ENCODE measurements at regions not wholly inside any gene's neighbourhood (a gene's known extent, or its start where the extent isn't known, plus 50 kb on each side); places are given as distances from the start of the nearest gene placed in this dataset.

- TF ChIP-seq EZH2 (IDR thresholded peaks at IDR 0.05; ENCODE audit: borderline replicate concordance, low read length) (no peak), CTCF (IDR thresholded peaks at IDR 0.05; ENCODE audit: low read length) (no peak)
- no peak overlapping the region for H3K27ac ChIP-seq (ENCODE audit: low read depth, low read length, poor library complexity, severe bottlenecking)
Measured at GRCh38 chr6:11484441-11484840, 53.1 kb upstream of the TMEM170B start.

GRCh38 chr6:11482616-11483015 lies 54.9 kb upstream of the TMEM170B start:
- H3K4me2 ChIP-seq (ENCODE audit: low read length) = no peak overlapping the region
- H3K9ac ChIP-seq (ENCODE audit: low read length) = no peak overlapping the region
- H3K9me3 ChIP-seq (ENCODE audit: low read length) = no peaks in the 10 kb centered on the region
- H3K4me1 ChIP-seq (ENCODE audit: insufficient read depth, low read length, severe bottlenecking) = no peaks in the 10 kb centered on the region
- H3K4me3 ChIP-seq (ENCODE audit: low read depth, low read length, poor library complexity, severe bottlenecking) = no peak overlapping the region
- no peaks in the 10 kb centered on the region for H3K79me2 ChIP-seq (ENCODE audit: insufficient read depth, low read length)
- H3K36me3 ChIP-seq (ENCODE audit: insufficient read depth, low read length) = no peaks in the 10 kb centered on the region
- no peak overlapping the region for H2AFZ ChIP-seq (ENCODE audit: low read length)
- H3K27me3 ChIP-seq (ENCODE audit: insufficient read depth, low read length) = no peaks in the 10 kb centered on the region
- no peak for TF ChIP-seq CTCF (IDR thresholded peaks at IDR 0.05; ENCODE audit: low read length)
- TF ChIP-seq EZH2 (IDR thresholded peaks at IDR 0.05; ENCODE audit: borderline replicate concordance, low read length) = no peak
- no peaks in the 10 kb centered on the region for H3K9me2 ChIP-seq (ENCODE audit: low read depth, low read length)
- H3K27ac ChIP-seq (ENCODE audit: low read depth, low read length, poor library complexity, severe bottlenecking) = no peak overlapping the region
- no peaks in the 10 kb centered on the region for H4K20me1 ChIP-seq (ENCODE audit: insufficient read depth, low read length)
- no peaks in the 10 kb centered on the region for H3F3A ChIP-seq (ENCODE audit: insufficient read depth, low read length)

More at GRCh38 chr6:11484441-11484840, 53.1 kb upstream of the TMEM170B start:
- Histone ChIP-seq H3K9ac (ENCODE audit: low read length) (no peak overlapping the region), H3K79me2 (ENCODE audit: insufficient read depth, low read length) (no peaks in the 10 kb centered on the region), H3K4me2 (ENCODE audit: low read length) (no peak overlapping the region), H3K4me3 (ENCODE audit: low read depth, low read length, poor library complexity, severe bottlenecking) (no peak overlapping the region), H3K36me3 (ENCODE audit: insufficient read depth, low read length) (no peaks in the 10 kb centered on the region), H3K27me3 (ENCODE audit: insufficient read depth, low read length) (no peaks in the 10 kb centered on the region), H3F3A (ENCODE audit: insufficient read depth, low read length) (no peaks in the 10 kb centered on the region), H3K9me3 (ENCODE audit: low read length) (no peaks in the 10 kb centered on the region), H3K4me1 (ENCODE audit: insufficient read depth, low read length, severe bottlenecking) (no peaks in the 10 kb centered on the region), H3K9me2 (ENCODE audit: low read depth, low read length) (no peaks in the 10 kb centered on the region), H2AFZ (ENCODE audit: low read length) (no peak overlapping the region), H4K20me1 (ENCODE audit: insufficient read depth, low read length) (no peaks in the 10 kb centered on the region)

GRCh38 chr6:11480541-11480940 lies 57.0 kb upstream of the TMEM170B start:
- Histone ChIP-seq H3K4me2 (ENCODE audit: low read length) (no peak overlapping the region), H2AFZ (ENCODE audit: low read length) (no peak overlapping the region), H3K27me3 (ENCODE audit: insufficient read depth, low read length) (no peaks in the 10 kb centered on the region), H3K4me1 (ENCODE audit: insufficient read depth, low read length, severe bottlenecking) (no peaks in the 10 kb centered on the region), H3K4me3 (ENCODE audit: low read depth, low read length, poor library complexity, severe bottlenecking) (no peak overlapping the region), H3K79me2 (ENCODE audit: insufficient read depth, low read length) (no peaks in the 10 kb centered on the region), H3K9ac (ENCODE audit: low read length) (no peak overlapping the region), H4K20me1 (ENCODE audit: insufficient read depth, low read length) (no peaks in the 10 kb centered on the region), H3K36me3 (ENCODE audit: insufficient read depth, low read length) (no peaks in the 10 kb centered on the region), H3K9me3 (ENCODE audit: low read length) (no peaks in the 10 kb centered on the region), H3K27ac (ENCODE audit: low read depth, low read length, poor library complexity, severe bottlenecking) (no peak overlapping the region), H3F3A (ENCODE audit: insufficient read depth, low read length) (no peaks in the 10 kb centered on the region), H3K9me2 (ENCODE audit: low read depth, low read length) (no peaks in the 10 kb centered on the region)
- TF ChIP-seq CTCF (IDR thresholded peaks at IDR 0.05; ENCODE audit: low read length) = no peak
- TF ChIP-seq EZH2 (IDR thresholded peaks at IDR 0.05; ENCODE audit: borderline replicate concordance, low read length) = no peak
